ENCODE measurements at regions not wholly inside any gene's neighbourhood (a gene's known extent, or its start where the extent isn't known, plus 50 kb on each side); places are given as distances from the start of the nearest gene placed in this dataset.
"Not testable (repeated sequence)": the region's sequence is repeated elsewhere in the genome, so short reads cannot be mapped to it uniquely, and the experiment has no call there.

DNA sequence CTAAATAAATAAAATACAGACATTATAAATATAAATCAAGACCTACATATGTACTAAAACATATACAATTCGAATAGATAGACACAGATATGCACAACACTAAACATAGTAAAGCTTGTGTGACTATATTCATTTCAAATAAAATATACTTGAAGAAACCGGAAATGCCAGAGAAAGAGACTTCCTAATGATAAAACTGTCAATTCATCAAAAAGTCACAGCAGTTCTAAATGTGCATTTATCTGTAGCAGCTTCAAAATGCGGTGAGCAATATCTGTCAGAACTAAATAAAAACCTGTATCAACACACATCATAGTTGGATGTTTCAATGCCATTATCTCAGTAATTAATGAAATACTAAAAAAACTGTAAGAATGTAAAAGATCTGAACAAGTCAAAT lies 86.1 kb upstream of the IGFBPL1 start:
- TF ChIP-seq, protein P1, sequence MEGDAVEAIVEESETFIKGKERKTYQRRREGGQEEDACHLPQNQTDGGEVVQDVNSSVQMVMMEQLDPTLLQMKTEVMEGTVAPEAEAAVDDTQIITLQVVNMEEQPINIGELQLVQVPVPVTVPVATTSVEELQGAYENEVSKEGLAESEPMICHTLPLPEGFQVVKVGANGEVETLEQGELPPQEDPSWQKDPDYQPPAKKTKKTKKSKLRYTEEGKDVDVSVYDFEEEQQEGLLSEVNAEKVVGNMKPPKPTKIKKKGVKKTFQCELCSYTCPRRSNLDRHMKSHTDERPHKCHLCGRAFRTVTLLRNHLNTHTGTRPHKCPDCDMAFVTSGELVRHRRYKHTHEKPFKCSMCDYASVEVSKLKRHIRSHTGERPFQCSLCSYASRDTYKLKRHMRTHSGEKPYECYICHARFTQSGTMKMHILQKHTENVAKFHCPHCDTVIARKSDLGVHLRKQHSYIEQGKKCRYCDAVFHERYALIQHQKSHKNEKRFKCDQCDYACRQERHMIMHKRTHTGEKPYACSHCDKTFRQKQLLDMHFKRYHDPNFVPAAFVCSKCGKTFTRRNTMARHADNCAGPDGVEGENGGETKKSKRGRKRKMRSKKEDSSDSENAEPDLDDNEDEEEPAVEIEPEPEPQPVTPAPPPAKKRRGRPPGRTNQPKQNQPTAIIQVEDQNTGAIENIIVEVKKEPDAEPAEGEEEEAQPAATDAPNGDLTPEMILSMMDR (conservative IDR thresholded peaks at IDR 0.05; ENCODE audit: low read length), result not testable (repeated sequence)
- not testable (repeated sequence) for TF ChIP-seq EZH2phosphoT487 (IDR thresholded peaks at IDR 0.05; ENCODE audit: borderline replicate concordance, low read depth, low read length)

Data from OCI-LY7 (cell line).